Lower leg skin (tissue), 3 donors: ENCODE measurements at regions not wholly inside any gene's neighbourhood (a gene's known extent, or its start where the extent isn't known, plus 50 kb on each side); places are given as distances from the start of the nearest gene placed in this dataset.

ENCODE experiments used
- POLR2A ChIP-seq, 2 donors: fragments of 450-650 bp; IDR thresholded peaks; one replicate each; pipeline ENCODE4 v1.6.1; 2016 to 2017; ENCODE audit warnings: antibody characterized with exemption in 2 of 2, mild to moderate bottlenecking in 1 of 2, moderate library complexity in 1 of 2
- TF ChIP-seq, protein P1 (sequence below), 3 donors: fragments of 450-650 bp; IDR thresholded peaks; one replicate each; pipeline ENCODE4 v1.5.1; 2016; ENCODE audit warnings: antibody characterized with exemption in 3 of 3, mild to moderate bottlenecking in 3 of 3, moderate library complexity in 2 of 3

- no peak for TF ChIP-seq POLR2A (IDR thresholded peaks at IDR 0.05)
- TF ChIP-seq, protein P1, sequence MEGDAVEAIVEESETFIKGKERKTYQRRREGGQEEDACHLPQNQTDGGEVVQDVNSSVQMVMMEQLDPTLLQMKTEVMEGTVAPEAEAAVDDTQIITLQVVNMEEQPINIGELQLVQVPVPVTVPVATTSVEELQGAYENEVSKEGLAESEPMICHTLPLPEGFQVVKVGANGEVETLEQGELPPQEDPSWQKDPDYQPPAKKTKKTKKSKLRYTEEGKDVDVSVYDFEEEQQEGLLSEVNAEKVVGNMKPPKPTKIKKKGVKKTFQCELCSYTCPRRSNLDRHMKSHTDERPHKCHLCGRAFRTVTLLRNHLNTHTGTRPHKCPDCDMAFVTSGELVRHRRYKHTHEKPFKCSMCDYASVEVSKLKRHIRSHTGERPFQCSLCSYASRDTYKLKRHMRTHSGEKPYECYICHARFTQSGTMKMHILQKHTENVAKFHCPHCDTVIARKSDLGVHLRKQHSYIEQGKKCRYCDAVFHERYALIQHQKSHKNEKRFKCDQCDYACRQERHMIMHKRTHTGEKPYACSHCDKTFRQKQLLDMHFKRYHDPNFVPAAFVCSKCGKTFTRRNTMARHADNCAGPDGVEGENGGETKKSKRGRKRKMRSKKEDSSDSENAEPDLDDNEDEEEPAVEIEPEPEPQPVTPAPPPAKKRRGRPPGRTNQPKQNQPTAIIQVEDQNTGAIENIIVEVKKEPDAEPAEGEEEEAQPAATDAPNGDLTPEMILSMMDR (IDR thresholded peaks at IDR 0.05): no peak
Measured at GRCh38 chr4:34250562-34250961, 1993.8 kb downstream of the ARAP2 start.
